Caco-2 (cell line): ENCODE measurements at regions not wholly inside any gene's neighbourhood (a gene's known extent, or its start where the extent isn't known, plus 50 kb on each side); places are given as distances from the start of the nearest gene placed in this dataset.

ENCODE experiments used
- BruUV-seq: library from RNA; stranded (reverse); fragments of 400-500 nt; replicated peaks from 2 replicates; lab custom pipeline; 2021; lab: Mats Ljungman, UMichigan
- CTCF ChIA-PET: fragments of 300-600 bp; sonication (Branson Sonifier 250); formaldehyde crosslinking; loops from one replicate; lab custom pipeline; 2022; ENCODE audit warnings: antibody characterized with exemption; lab: Charles Lee
- POLR2A ChIA-PET: fragments of 300-600 bp; sonication (Branson Sonifier 250); formaldehyde crosslinking; loops from one replicate; lab custom pipeline; 2022; ENCODE audit warnings: antibody characterized with exemption; lab: Charles Lee
- DNase-seq, 2 experiments: peaks; one replicate each; pipeline versions ENCODE4 v3.0.0 to v3.0.0-alpha.2; 2020 to 2022
- H3K27me3 ChIP-seq: replicated peaks from 2 replicates; pipeline ENCODE4 v1.6.0; 2011; ENCODE audit warnings: low read length; ENCODE audit not compliant: control insufficient read depth, insufficient read depth
- H3K36me3 ChIP-seq: 2 replicates; pipeline ENCODE4 v1.5.1; 2011; ENCODE audit warnings: low read length; ENCODE audit not compliant: control insufficient read depth, insufficient read depth
- H3K4me1 ChIP-seq: fragments of 250-450 bp; sonication (Bioruptor Pico); 2 replicates; pipeline ENCODE4 v1.5.1; 2020; ENCODE audit warnings: mild to moderate bottlenecking
- H3K4me3 ChIP-seq: 2 replicates; pipeline ENCODE4 v1.5.1; 2011; ENCODE audit warnings: low read depth, mild to moderate bottlenecking, control low read depth, low read length
- H3K9me3 ChIP-seq: fragments of 250-450 bp; sonication (Bioruptor Pico); 2 replicates; pipeline ENCODE4 v1.5.1; 2020; ENCODE audit warnings: mild to moderate bottlenecking, moderate library complexity
- H3K27ac Mint-ChIP-seq: one replicate; pipeline ENCODE4 v1.8.0; 2022; ENCODE audit warnings: mixed read lengths; ENCODE audit not compliant: unreplicated experiment
- H3K27me3 Mint-ChIP-seq: one replicate; pipeline ENCODE4 v1.8.0; 2022; ENCODE audit warnings: mixed read lengths; ENCODE audit not compliant: insufficient read depth, unreplicated experiment
- H3K36me3 Mint-ChIP-seq: one replicate; pipeline ENCODE4 v1.8.0; 2022; ENCODE audit warnings: mild to moderate bottlenecking, mixed read lengths; ENCODE audit not compliant: insufficient read depth, unreplicated experiment
- H3K4me1 Mint-ChIP-seq: one replicate; pipeline ENCODE4 v1.8.0; 2022; ENCODE audit warnings: low read depth, mixed read lengths; ENCODE audit not compliant: unreplicated experiment
- H3K4me3 Mint-ChIP-seq: one replicate; pipeline ENCODE4 v1.8.0; 2022; ENCODE audit warnings: mild to moderate bottlenecking, moderate library complexity, mixed read lengths; ENCODE audit not compliant: unreplicated experiment
- H3K9me3 Mint-ChIP-seq: one replicate; pipeline ENCODE4 v1.8.0; 2022; ENCODE audit warnings: mixed read lengths; ENCODE audit not compliant: unreplicated experiment
- CTCF ChIP-seq, 2 experiments: fragments of 200-600 bp in 1 of 2; IDR thresholded peaks; 1 replicate in 1 of 2; 2 replicates in 1 of 2; pipeline versions ENCODE4 v1.5.1 to v1.8.0; 2011 to 2022; ENCODE audit warnings: antibody characterized with exemption in 1 of 2, control low read depth in 1 of 2, inconsistent platforms in 1 of 2, low read depth in 1 of 2, low read length in 1 of 2, mild to moderate bottlenecking in 1 of 2, moderate library complexity in 1 of 2; ENCODE audit not compliant: insufficient read depth in 1 of 2, severe bottlenecking in 1 of 2, unreplicated experiment in 1 of 2
- intact Hi-C: fragments of 100-400 bp; cut with micrococcal nuclease; formaldehyde crosslinking; loops from one replicate; pipeline ENCODE4 v1.10.0; 2022; ENCODE audit not compliant: unreplicated experiment

GRCh38 chr5:68161156-68161555 lies 54.4 kb upstream of the PIK3R1 start:
- DNase-seq, result peak; percentile 60 to 70
- CTCF ChIA-PET, result no interaction called here
- no TSS peak for BruUV-seq
- peaks cover 24% of the 10 kb centered on the region for H3K4me1 Mint-ChIP-seq
- POLR2A ChIA-PET, result interaction anchor here (0.6 kb wide), 1 partner anchor 483 kb away, joined by 6 read pairs; no protein-coding TSS in a partner anchor
- peaks cover 7% of the 10 kb centered on the region for H3K36me3 Mint-ChIP-seq
- peak overlapping the region; percentile 69 for H3K27ac Mint-ChIP-seq
- Histone ChIP-seq H3K4me1 (peaks cover 21% of the 10 kb centered on the region), H3K4me3 (no peak overlapping the region), H3K9me3 (no peaks in the 10 kb centered on the region; the same call in 1 of the 2 replicates), H3K27me3 (no peaks in the 10 kb centered on the region), H3K36me3 (no peaks in the 10 kb centered on the region)
- H3K4me3 Mint-ChIP-seq, result peak overlapping the region; percentile 53
- no peaks in the 10 kb centered on the region for H3K9me3 Mint-ChIP-seq
- intact Hi-C loops, result loop anchor here (1.0 kb wide), 1 partner anchor 31 kb away; no protein-coding TSS in a partner anchor
- no peak for TF ChIP-seq CTCF (IDR thresholded peaks at IDR 0.05; ENCODE audit: insufficient read depth in 1 of 2, low read depth in 1 of 2, low read length in 1 of 2, severe bottlenecking in 1 of 2, unreplicated experiment in 1 of 2)
- no peaks in the 10 kb centered on the region for H3K27me3 Mint-ChIP-seq

- H3K9me3 ChIP-seq, result no peaks in the 10 kb centered on the region; the same call in 1 of the 2 replicates
- no peaks in the 10 kb centered on the region for H3K27me3 ChIP-seq
- BruUV-seq, result no TSS peak
- ChIA-PET POLR2A (no interaction called here), CTCF (interaction anchor here (0.7 kb wide), 1 partner anchor 205 kb away, joined by 3 read pairs; no protein-coding TSS in a partner anchor)
- Mint-ChIP-seq H3K27me3 (no peaks in the 10 kb centered on the region), H3K36me3 (peaks cover 7% of the 10 kb centered on the region), H3K4me1 (peaks cover 24% of the 10 kb centered on the region), H3K27ac (no peak overlapping the region), H3K9me3 (no peaks in the 10 kb centered on the region), H3K4me3 (no peak overlapping the region)
- no peak for TF ChIP-seq CTCF (IDR thresholded peaks at IDR 0.05; ENCODE audit: insufficient read depth in 1 of 2, low read depth in 1 of 2, low read length in 1 of 2, severe bottlenecking in 1 of 2, unreplicated experiment in 1 of 2)
- intact Hi-C loops, result no loop called here
- no peaks in the 10 kb centered on the region for H3K36me3 ChIP-seq
- H3K4me3 ChIP-seq, result no peak overlapping the region
- no peak for DNase-seq
- peaks cover 21% of the 10 kb centered on the region for H3K4me1 ChIP-seq
Measured at GRCh38 chr5:68159224-68159951, 56.2 kb upstream of the PIK3R1 start.

DNA sequence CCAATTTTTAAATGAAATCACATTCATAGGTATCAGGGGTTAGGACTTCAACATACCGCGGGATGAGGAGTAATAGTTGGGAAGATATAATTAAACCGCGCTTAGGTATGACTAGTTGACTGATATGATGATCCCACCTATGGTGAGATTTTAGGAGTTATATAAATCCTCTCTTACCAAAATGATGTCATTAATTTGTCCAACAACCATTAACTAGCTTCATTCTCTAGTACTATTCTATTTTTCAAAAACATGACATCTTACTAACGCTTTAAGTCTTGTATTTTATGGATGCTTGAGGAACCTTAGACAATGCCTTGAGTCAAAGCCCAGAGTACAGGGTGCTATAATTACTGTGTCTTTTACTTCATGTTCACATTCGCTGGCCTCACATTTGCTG lies 59.6 kb upstream of the PIK3R1 start:
- Mint-ChIP-seq H3K27ac (no peak overlapping the region), H3K36me3 (no peaks in the 10 kb centered on the region), H3K27me3 (no peaks in the 10 kb centered on the region), H3K9me3 (no peaks in the 10 kb centered on the region), H3K4me3 (no peak overlapping the region), H3K4me1 (peaks cover 14% of the 10 kb centered on the region)
- no TSS peak for BruUV-seq
- Histone ChIP-seq H3K4me3 (no peak overlapping the region), H3K4me1 (peaks cover 9% of the 10 kb centered on the region), H3K27me3 (no peaks in the 10 kb centered on the region), H3K9me3 (no peaks in the 10 kb centered on the region; the same call in 1 of the 2 replicates), H3K36me3 (no peaks in the 10 kb centered on the region)
- ChIA-PET POLR2A (no interaction called here), CTCF (no interaction called here)
- no peak for TF ChIP-seq CTCF (IDR thresholded peaks at IDR 0.05; ENCODE audit: insufficient read depth in 1 of 2, low read depth in 1 of 2, low read length in 1 of 2, severe bottlenecking in 1 of 2, unreplicated experiment in 1 of 2)
- intact Hi-C loops, result no loop called here
- DNase-seq, result no peak
